Stimulated activated CD4-positive, alpha-beta T cell treated with anti-CD3 and anti-CD28 coated beads, Interleukin-1b, Interleukin-23, amount 100 ng/mL, for 4 hours (primary cell): ENCODE measurements at regions not wholly inside any gene's neighbourhood (a gene's known extent, or its start where the extent isn't known, plus 50 kb on each side); places are given as distances from the start of the nearest gene placed in this dataset.

ENCODE experiments used
- DNase-seq, 2 donors: peaks; one replicate each; pipeline ENCODE4 v3.0.0-alpha.2; 2020; ENCODE audit warnings: low read depth in 2 of 2

DNA sequence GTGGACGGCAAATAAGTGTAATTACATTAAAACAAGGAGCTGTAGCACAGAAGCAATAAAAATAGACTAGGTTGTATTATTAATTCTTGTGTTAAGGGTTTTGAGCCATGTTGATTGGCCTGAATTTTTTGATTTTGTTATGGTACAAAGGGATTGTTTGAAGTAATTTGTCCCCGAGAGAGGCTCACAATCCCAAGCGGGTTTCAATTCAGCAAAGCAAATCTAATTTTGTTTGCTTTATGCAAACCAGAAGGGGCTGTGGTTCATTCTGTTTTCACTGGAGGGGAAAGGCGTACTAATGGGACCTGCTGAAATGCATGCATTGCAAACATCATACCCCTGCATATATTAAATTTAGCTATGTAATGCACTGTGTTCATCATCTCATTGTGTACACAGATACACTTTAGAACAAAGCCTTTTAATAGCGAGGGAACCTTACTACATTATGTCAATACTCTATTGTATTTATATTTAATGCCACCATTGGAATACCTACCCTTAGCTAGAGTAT lies 379.5 kb upstream of the POU3F2 start:
- no peak for DNase-seq

DNA sequence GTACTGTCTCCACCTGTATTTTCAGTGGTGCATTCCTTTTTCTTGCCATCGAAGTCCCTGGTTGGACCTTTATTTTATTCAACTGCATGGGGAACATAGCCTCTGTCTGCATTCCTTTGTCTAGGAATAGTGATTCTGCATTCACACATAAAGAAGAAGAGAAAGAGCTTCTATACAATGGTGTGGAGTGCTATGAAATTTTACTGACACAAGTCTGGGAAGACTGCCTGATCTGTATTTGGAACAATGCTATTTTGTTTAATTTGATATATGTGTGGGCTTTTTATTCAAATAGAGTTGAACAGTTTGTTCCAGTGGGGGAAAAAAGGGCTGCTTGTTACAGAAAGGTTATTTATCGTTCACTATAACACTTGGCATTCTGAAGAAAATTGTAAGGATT lies 375.7 kb upstream of the POU3F2 start:
- no peak for DNase-seq

- DNase-seq, result no peak
Measured at GRCh38 chr6:98463038-98464000, 371.1 kb upstream of the POU3F2 start.

GRCh38 chr6:98467091-98467490 lies 367.3 kb upstream of the POU3F2 start:
- DNase-seq, result no peak

- no peak for DNase-seq
Measured at GRCh38 chr6:98467902-98468301, 366.5 kb upstream of the POU3F2 start.

- DNase-seq, result no peak
Measured at GRCh38 chr6:98469141-98469540, 365.2 kb upstream of the POU3F2 start.

GRCh38 chr6:98470821-98471220 lies 363.6 kb upstream of the POU3F2 start:
- no peak for DNase-seq

GRCh38 chr6:98471444-98471843 lies 362.9 kb upstream of the POU3F2 start:
- no peak for DNase-seq

GRCh38 chr6:98477231-98477630 lies 357.1 kb upstream of the POU3F2 start:
- DNase-seq, result no peak

DNA sequence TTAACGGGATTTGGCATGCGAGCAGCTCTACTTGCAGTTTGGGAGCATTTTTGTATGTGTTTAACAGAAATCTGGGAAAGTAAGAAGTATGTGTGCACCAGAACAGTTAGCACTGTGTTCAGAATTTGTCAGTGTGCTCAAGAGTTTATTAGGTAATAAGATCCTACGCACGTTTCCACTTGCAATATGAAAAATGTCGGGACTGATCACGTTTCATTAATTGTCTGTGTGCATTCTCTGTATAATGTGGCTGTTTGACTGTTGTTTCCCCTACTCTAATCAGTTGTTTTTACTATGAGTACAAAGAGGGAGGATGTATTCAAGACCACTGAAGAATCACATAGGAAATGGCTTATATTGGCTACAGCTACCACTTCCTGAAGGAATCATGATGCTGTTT lies 349.7 kb upstream of the POU3F2 start:
- DNase-seq, result no peak

DNA sequence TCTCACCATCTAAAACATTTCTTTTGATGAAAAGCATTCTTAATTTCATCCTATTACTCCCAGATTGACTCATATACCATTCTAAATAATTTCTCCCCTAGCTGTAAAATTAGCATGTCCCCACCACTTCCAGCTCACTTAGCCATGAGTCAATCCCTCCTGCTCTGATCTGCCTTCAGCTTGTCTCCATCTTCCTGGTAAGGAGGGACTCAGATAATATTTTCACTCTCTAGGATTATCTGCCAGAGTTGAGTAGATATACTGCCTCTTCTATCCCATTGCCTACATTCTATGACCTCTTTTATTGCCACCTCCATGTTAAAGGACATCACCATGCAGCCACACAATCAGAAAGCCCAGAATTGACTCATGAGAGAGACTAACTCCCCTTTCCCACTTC lies 348.8 kb upstream of the POU3F2 start:
- no peak for DNase-seq

DNA sequence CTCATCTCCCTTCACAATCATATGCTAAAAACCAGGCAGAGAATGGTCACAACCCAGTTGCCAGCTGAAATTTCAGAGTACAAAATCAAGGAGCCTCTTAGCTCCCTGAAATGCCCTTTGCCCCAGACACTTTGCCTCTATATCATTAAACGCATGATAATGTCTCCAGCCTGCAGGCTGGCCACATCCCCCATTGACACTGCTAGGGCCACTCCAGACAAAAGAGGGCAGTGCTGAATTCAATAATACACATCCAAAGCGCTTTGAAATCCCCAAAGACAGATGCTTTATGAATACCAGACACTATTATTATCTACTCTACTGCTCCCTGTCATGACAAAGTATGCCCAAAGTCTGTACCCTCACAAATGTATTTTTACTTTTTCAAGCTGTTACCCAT lies 348.3 kb upstream of the POU3F2 start:
- no peak for DNase-seq

GRCh38 chr6:98487612-98488011 lies 346.8 kb upstream of the POU3F2 start:
- no peak for DNase-seq

DNA sequence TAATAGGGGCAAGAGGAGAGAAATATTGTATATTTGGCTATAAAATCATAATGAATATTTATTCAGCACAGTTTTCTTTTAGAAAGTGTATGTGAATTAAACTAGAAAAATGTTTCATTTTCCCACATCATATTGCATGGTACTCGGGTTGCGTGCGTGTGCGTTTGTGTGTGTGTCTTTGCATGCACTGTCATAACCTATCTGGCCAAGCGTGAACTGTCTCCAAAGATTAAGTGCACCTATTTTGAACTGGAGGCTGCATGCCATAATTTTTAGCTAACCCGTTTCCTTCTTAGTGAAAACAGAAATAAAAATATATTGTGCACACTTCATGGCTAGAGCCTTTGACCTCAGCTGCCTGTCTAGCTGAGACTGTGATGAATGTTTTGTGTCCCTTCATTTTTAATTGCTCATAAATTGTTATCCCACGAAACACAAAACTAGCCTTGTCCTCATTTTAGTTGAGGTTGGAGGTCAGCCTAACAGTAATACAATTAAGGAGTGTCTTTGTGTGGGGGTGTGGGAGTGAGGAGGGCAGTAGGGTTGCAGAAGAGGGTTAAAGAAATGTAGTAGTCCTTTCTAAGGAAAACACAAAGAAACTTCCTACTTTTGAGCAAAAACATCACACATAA lies 336.1 kb upstream of the POU3F2 start:
- no peak for DNase-seq

- DNase-seq, result no peak
Measured at GRCh38 chr6:98498866-98499265, 335.5 kb upstream of the POU3F2 start.

GRCh38 chr6:98514073-98514720 lies 320.2 kb upstream of the POU3F2 start:
- DNase-seq, result no peak

- no peak for DNase-seq
Measured at GRCh38 chr6:98514796-98515195, 319.6 kb upstream of the POU3F2 start.

DNA sequence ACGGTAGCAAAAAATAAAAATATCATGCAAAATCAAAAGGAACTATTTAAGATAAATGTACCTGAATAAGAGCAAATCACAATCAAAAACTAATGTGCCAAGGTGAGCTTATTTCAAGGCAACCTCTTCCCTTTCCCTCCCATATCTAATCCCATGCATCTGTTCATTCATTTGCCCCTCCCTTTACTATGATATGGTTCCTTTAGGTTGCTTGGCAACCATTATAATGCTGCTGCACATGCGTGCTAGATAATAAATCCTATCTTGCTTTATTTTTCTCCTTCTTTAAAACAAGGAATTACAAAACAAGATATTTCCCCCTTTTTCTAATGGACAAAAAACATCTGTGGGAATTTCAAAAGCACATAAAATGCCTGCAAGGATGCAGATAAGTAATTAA lies 318.2 kb upstream of the POU3F2 start:
- DNase-seq, result no peak

- no peak for DNase-seq
Measured at GRCh38 chr6:98516866-98517265, 317.5 kb upstream of the POU3F2 start.

DNA sequence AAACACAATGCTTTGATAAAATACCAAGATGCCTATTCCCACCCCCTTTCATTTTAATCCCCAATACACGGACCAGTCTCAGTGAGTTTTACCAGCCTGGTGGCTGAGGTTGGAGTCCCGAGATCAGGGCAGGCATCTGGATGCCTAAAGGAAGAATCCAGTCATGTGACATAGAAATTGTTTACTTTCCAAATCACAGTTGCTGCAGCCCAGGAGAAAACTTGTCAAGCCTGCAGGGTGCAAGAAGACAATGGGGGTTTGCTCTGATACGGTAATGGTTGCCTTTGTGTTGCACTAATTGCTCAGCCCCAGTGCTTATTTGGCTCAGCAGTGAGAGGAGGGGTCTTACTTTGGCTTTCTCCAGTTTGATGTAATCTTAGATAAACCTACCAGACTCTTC lies 308.5 kb upstream of the POU3F2 start:
- no peak for DNase-seq

GRCh38 chr6:98526465-98526864 lies 307.9 kb upstream of the POU3F2 start:
- no peak for DNase-seq

- no peak for DNase-seq
Measured at GRCh38 chr6:98529364-98529763, 305.0 kb upstream of the POU3F2 start.

DNA sequence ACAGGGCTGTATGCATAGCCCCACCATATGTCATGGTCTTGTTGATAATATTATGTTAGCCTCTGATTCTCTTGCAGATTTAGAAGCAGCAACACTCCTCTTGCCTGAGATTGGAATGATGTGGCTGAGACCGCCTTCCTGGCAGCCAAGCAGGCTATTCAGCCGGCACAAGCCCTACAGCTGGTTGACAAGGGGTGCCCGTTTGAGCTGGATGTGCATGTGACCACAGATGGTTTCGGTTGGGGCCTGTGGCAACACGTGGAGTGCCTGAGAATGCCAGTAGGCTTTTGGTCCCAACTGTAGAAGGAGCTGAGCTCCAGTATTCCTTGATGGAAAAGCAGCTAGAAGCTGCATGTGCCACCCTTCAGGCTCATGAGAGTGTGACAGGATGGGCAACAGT lies 303.6 kb upstream of the POU3F2 start:
- DNase-seq, result no peak
